ENCODE measurements at regions not wholly inside any gene's neighbourhood (a gene's known extent, or its start where the extent isn't known, plus 50 kb on each side); places are given as distances from the start of the nearest gene placed in this dataset.

- TF ChIP-seq CTCF (IDR thresholded peaks at IDR 0.05): no peak
- TF ChIP-seq USF1 (IDR thresholded peaks at IDR 0.05; ENCODE audit: borderline replicate concordance, low read depth): no peak
- TF ChIP-seq FOXM1 (IDR thresholded peaks at IDR 0.05; ENCODE audit: low read depth): no peak
Measured at GRCh38 chr17:77028900-77029299, 111.9 kb upstream of the SEC14L1 start (continued).

GRCh38 chr17:77032929-77033328 lies 107.8 kb upstream of the SEC14L1 start:
- Histone ChIP-seq H3K27ac (ENCODE audit: low read depth in 2 of 2, low read length in 1 of 2) (no peak overlapping the region), H2AFZ (ENCODE audit: low read depth) (no peak overlapping the region), H3K79me2 (ENCODE audit: insufficient read depth) (no peaks in the 10 kb centered on the region), H3K9me2 (no peaks in the 10 kb centered on the region), H3F3A (replicated peaks; ENCODE audit: insufficient read depth) (no peaks in the 10 kb centered on the region), H3K9me3 (no peaks in the 10 kb centered on the region), H4K20me1 (ENCODE audit: insufficient read depth) (no peaks in the 10 kb centered on the region), H3K9ac (no peak overlapping the region), H3K36me3 (replicated peaks in 1 of 2; ENCODE audit: control insufficient read depth in 1 of 2, insufficient read depth in 2 of 2, low read length in 1 of 2) (no peaks in the 10 kb centered on the region), H3K4me3 (ENCODE audit: low read depth in 2 of 2, low read length in 1 of 2) (no peak overlapping the region), H3K27me3 (ENCODE audit: insufficient read depth) (peaks cover 40% of the 10 kb centered on the region), H3K4me2 (no peak overlapping the region), H3K4me1 (ENCODE audit: control insufficient read depth in 1 of 2, insufficient read depth in 2 of 2, low read depth in 1 of 2, low read length in 1 of 2) (peaks cover 0 to 16% of the 10 kb centered on the region in 2 experiments; a peak in 2 of 4 replicates)
- 58% methylated on average over 4 of the region's 4 CpGs for WGBS (ENCODE audit: low lambda C conversion rate)
- DNase-seq: no peak
- CTCF ChIA-PET: interaction anchor here (0.9 to 18.1 kb wide), 4 partner anchors 21 to 34 kb away, joined by 3 to 252 read pairs (median 5); no protein-coding TSS in a partner anchor
- TF ChIP-seq SIN3A (IDR thresholded peaks at IDR 0.05; ENCODE audit: borderline replicate concordance, low read depth, low read length) (no peak), EZH2phosphoT487 (IDR thresholded peaks at IDR 0.05; ENCODE audit: borderline replicate concordance, low read depth) (no peak), RXRA (IDR thresholded peaks at IDR 0.05; ENCODE audit: borderline replicate concordance, low read depth) (no peak), NRF1 (IDR thresholded peaks at IDR 0.05; ENCODE audit: low read depth, low read length) (no peak), EP300 (IDR thresholded peaks at IDR 0.05; ENCODE audit: borderline replicate concordance in 1 of 2, low read depth in 1 of 2, low read length in 1 of 2) (no peak), RCOR1 (IDR thresholded peaks at IDR 0.05; ENCODE audit: low read length) (no peak), IRF3 (IDR thresholded peaks at IDR 0.05; ENCODE audit: low read depth, low read length) (no peak), ELF1 (IDR thresholded peaks at IDR 0.05) (no peak), FOXM1 (IDR thresholded peaks at IDR 0.05; ENCODE audit: low read depth) (no peak), USF2 (IDR thresholded peaks at IDR 0.05; ENCODE audit: borderline replicate concordance, low read depth, low read length) (no peak), GATA2 (CRISPR knock-in tag; IDR thresholded peaks at IDR 0.05) (no peak), MAX (IDR thresholded peaks at IDR 0.05; ENCODE audit: low read depth) (no peak), TCF12 (IDR thresholded peaks at IDR 0.05) (no peak), FOXJ3 (CRISPR knock-in tag; IDR thresholded peaks at IDR 0.05) (no peak), POLR2AphosphoS5 (IDR thresholded peaks at IDR 0.05; ENCODE audit: low read depth, low read length) (no peak), SMC3 (IDR thresholded peaks at IDR 0.05; ENCODE audit: low read depth, low read length) (no peak), JUND (IDR thresholded peaks at IDR 0.05) (no peak), TEAD4 (IDR thresholded peaks at IDR 0.05; ENCODE audit: borderline replicate concordance, insufficient read depth) (no peak)
- POLR2A ChIA-PET: no interaction called here
